HG03565 (cell line): ENCODE measurements at regions not wholly inside any gene's neighbourhood (a gene's known extent, or its start where the extent isn't known, plus 50 kb on each side); places are given as distances from the start of the nearest gene placed in this dataset.
"Not testable (repeated sequence)": the region's sequence is repeated elsewhere in the genome, so short reads cannot be mapped to it uniquely, and the experiment has no call there.

Experiments
- ATAC-seq: cut with Tn5 transposase; IDR thresholded peaks from one replicate; pipeline ENCODE4 v1.9.1; 2021; ENCODE audit warnings: mild to moderate bottlenecking, moderate library complexity; ENCODE audit not compliant: unreplicated experiment

- no peak for ATAC-seq
Observed at GRCh38 chr3:31179768-31180167, 285.3 kb upstream of the GADL1 start.

DNA sequence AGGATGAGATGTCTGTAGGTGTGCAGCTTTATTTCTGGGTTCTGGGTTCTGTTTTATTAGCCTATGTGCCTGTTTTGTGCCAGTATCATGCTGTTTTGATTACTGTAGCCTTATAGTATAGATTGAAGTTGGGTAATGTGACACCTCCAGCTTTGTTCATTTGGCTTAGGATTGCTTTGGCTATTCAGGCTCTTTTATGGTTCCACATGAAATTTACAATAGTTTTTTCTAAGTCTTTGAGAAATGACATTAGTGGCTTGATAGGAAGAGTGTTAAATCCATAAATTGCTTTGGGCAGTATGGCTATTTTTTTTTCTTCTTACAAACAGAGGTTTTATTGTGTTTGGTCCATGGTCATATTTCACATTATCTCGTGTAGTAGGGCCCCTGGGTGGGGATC, 285.8 kb upstream of the GADL1 start:
- ATAC-seq, result no peak

- ATAC-seq, result no peak
Observed at GRCh38 chr3:31181661-31182060, 287.2 kb upstream of the GADL1 start.

DNA sequence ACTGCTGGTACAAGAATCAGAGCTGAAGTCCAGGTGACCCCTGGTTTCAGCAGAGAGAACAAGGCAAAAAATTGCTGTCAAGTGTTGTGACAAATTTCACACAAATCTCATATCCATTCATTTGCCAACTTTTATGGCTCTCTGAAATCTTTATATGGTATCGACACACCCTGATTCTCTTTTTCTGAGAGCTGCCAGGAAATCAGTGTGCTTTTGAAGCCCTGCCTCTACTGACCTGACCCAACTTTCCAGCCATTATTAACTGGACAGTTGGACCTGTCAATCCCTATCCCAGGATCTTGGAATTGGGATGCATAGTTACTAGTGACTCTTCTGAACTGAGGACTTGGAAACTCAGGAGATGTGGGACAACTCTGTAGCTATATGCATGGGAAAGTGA, 288.2 kb upstream of the GADL1 start:
- ATAC-seq, result no peak

- no peak for ATAC-seq
Observed at GRCh38 chr3:31184261-31185061, 290.0 kb upstream of the GADL1 start.

DNA sequence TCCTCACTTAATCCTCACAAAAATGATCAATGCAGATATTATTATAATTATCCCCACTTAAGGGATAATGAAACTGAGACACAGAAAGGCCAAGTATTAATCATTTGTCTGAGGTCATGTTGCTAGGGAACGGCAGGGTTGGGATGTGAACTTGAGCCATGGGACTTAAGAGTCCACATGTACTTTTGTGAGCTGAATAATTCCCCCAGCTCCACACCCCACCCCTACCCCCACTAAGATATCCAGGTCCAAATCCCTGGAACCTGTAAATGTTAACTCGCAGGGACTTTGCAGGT, 290.5 kb upstream of the GADL1 start:
- no peak for ATAC-seq

- ATAC-seq, result no peak
Observed at GRCh38 chr3:31186041-31186440, 291.6 kb upstream of the GADL1 start.

DNA sequence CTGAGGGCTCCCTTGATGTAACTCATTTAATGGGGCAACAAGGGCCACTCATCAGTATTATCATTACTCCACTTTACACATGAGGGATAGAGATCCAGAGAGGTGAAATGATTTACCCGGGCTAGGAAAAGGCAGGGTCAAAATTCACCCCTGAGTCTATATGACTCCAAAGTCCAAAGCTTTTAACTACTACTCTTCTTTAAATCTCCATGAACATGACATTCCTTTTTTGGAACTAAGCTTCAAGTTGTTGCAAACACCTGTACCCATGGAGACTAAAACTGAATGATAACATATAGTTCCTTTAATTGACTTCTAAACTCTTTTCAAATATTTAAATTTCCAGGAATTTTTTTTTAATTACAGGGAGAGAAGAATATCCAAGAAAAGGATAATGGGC, 292.9 kb upstream of the GADL1 start:
- no peak for ATAC-seq

DNA sequence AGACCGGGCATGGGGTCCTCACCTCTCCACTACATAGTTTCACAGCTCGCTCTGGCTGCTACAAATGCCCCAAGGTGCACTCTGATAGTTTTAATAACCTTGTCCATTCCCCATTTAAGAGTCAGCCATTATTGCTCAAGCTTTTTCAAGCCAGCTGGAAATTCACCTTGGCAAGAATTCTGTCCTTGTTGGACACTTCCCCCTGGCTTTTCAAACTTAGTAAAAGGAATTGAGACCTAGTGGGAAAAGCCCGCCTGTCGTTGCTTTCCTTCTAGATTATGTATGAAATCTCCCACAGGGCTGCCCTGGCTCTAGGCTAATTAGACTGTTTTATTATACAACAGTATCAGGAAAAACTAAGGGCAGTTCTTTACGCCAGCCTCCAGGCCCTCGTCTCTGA, 293.7 kb upstream of the GADL1 start:
- no peak for ATAC-seq

- ATAC-seq, result no peak
Observed at GRCh38 chr3:31189330-31189729, 294.9 kb upstream of the GADL1 start.

DNA sequence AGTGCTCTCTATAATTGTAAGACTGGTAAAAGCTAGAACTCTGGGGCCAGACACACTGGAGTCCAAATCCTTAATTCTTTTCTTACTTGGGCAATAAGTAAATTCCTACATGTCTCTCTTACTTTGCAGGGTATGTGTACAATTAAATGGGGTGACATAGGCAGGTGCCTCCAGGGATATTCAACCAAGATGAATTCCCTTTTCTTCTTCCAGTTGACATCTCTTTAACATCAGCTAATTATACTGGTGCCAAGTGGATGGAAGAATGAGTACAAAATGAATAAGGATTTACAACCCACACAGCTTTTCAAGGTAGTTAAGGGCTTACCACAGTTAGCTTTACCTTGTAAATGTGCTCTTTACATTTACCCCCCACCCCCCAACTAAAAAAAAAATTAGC, 295.5 kb upstream of the GADL1 start:
- ATAC-seq, result no peak

GRCh38 chr3:31191354-31191753, 296.9 kb upstream of the GADL1 start:
- no peak for ATAC-seq

DNA sequence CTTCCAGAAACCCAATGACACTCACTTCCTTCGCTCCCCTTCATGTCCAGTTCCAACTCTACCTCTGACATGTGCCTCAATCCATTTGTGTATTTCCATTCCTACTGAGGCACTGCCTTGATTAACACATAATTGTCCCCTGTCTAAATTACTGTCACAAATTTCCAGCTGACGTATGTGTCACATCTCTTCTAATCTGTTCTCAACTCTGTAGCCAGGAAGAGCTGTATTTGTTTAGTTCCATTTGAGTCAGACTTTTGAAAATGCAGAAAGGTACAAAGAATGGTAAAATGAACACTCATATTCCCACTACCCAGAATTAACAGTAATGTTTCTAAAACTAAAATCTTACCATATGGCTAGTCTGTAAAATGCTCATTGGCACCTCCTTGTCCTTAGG, 299.0 kb upstream of the GADL1 start:
- no peak for ATAC-seq

- ATAC-seq, result no peak
Observed at GRCh38 chr3:31193871-31194270, 299.4 kb upstream of the GADL1 start.

GRCh38 chr3:31196261-31196660, 301.8 kb upstream of the GADL1 start:
- no peak for ATAC-seq

DNA sequence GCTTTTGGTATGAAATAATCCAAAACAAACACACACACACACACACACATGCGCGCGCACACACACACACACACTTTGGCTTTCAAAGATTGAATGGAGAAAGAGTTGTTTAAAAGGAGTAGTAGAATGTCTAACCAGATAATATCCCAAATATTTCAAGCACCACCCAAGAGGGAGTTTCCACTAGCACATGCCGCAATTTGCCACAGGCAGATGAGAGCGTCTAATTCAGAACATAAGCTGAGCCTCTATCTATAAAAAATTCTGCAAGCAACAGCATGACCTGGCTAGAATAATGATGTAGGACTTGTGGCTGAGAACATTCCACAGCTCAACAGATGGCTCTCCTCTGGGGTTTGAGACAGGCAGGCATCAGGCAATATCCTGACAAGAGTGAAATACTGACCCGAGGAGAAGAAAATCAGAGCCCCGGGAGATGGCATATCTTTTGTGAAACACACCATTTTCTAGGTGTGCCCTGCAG, 302.5 kb upstream of the GADL1 start:
- no peak for ATAC-seq

DNA sequence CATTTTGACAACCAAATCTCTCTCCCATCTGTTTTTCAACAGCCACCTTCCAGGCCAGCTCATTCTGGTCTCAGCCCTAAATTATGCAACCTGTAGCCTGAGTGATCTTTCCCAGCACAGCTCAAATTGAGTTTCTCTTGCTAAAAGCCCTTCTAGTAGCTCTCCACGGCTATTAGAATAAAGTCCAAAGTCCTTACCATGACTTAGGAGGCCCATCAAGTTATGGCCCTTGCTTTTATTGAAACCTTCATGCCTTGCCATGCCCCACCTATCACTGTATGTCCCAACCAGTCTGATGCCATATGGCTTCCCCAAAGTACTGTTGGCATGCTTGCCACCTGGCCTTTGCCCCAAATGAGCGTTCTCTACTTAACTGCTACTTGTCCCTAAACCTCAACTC, 303.5 kb upstream of the GADL1 start:
- no peak for ATAC-seq

DNA sequence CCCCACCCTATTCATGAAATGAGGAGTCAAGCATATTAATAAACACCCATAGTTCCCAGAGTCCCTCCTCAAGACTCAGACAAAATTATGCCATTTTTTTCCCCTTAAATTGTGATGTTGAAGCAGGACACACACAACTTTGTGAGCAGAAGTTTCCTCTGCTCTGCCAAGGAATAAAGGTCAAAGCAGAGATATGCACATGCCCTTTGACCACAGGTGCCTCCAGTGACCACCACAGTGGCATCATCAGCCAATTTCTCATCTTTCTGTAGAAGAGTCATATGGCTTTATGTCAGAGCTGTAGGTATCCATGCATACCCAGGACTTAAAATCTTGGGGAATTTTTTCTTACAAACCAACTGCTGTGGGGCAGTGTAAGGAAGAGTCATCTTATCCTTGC, 304.4 kb upstream of the GADL1 start:
- no peak for ATAC-seq

DNA sequence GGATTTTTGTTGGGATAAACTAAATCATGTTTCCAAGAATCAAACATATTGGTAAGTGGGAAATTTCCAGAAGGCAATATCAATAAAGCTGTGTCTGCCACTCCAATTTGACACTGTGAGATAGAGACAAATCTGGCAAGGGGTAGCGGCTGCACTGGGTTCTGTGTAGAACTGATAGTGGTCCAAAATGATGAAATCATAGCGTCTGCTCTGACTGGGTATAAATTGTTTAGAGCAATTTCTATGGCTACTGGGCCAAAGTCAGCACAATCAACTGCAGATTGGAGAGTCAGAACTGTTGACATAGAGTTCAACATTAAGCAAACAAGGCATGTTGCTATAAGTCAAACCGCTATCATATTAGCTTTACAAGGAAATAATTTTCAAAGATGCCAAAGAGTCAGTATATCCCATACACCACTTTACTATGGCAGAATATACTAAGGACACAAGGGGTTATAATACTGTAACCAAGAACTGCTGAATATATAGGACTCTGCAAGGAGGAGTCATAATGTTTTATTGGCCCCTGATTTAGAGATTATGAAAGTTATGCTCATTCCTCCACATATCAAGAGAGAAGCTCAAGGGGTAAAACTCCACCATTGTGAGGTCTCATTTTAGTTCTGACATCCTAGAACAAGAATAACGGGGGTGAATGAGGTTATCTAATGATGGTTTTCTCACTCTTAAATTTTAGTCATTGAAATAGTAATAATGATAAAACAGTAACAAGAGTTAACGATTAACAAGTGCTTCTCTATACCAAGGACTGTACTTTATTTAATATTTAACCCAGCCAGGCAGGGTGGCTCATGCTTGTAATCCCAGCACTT, 309.7 kb upstream of the GADL1 start:
- ATAC-seq, result no peak

- ATAC-seq, result not testable (repeated sequence)
Observed at GRCh38 chr3:31204796-31205056, 310.3 kb upstream of the GADL1 start.

DNA sequence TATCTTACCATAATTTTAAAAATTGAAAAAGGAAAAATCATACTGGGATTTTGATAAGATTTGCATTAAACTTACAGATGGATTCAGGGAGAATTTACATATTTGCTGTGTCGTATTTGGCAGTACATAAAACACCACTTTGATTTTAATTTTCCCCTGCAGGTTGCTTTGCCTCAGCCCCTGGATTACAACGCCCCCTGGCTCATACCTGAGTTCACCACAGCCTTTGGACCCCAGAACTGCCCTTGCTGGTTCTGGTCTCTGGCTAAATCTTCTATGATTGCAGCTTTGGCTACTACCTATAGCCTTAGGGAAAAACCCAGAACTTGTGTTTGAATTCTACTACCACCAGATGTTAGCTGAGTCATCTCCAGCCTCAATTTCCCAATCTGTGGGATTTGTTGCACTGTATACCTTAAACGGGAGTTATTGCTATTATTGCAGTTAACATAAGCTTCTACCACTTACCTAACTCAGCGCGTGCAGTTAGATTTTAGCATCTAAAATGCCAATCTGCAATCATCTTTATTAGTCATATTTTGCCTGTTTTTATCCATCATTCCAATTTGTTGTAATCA, 315.7 kb upstream of the GADL1 start:
- ATAC-seq, result no peak

- ATAC-seq, result peak; percentile 79
Observed at GRCh38 chr3:31213869-31214486, 318.7 kb upstream of the STT3B start.
